HepG2 (cell line): ENCODE measurements at regions not wholly inside any gene's neighbourhood (a gene's known extent, or its start where the extent isn't known, plus 50 kb on each side); places are given as distances from the start of the nearest gene placed in this dataset.

Experiments used
- ATAC-seq: fragments of 200-7000 bp; cut with Tn5 transposase; 3 replicates; pipeline ENCODE4 v1.9.1; 2020; ENCODE audit warnings: mild to moderate bottlenecking, moderate library complexity
- BruUV-seq: library from RNA; stranded (reverse); fragments of 400-500 nt; replicated peaks from 2 replicates; lab custom pipeline; 2021; lab: Mats Ljungman, UMichigan
- CTCF ChIA-PET: fragments of 300-600 bp; formaldehyde crosslinking; extraction: SDS; loops from one replicate; lab custom pipeline; 2021; ENCODE audit warnings: low total read pairs, inconsistent platforms, low intra/inter-chr PET ratio; lab: Yijun Ruan, JAX
- POLR2A ChIA-PET: fragments of 350-600 bp; sonication (Branson Sonifier 250); formaldehyde crosslinking; loops from one replicate; lab custom pipeline; 2020; ENCODE audit warnings: antibody characterized with exemption, inconsistent platforms; lab: Yijun Ruan, JAX
- DNase-seq: peaks from one replicate; pipeline ENCODE4 v3.0.0-alpha.2; 2015; ENCODE audit warnings: low spot score
- FAIRE-seq: peaks from 3 replicates; lab custom pipeline; 2011; peaks lifted over from hg19 to GRCh38; lab: Jason Lieb, UNC
- H2AFZ ChIP-seq: one replicate; pipeline ENCODE4 v1.6.1; 2011; ENCODE audit warnings: low read length, inconsistent platforms
- H3K27ac ChIP-seq: fragments of 300-600 bp; 3 replicates; pipeline ENCODE4 v1.8.0; 2011; ENCODE audit warnings: mixed run types, mild to moderate bottlenecking, mixed read lengths, low read length, inconsistent platforms; ENCODE audit not compliant: insufficient read depth; ENCODE audit errors: extremely low read length
- H3K27me3 ChIP-seq, 2 experiments: fragments of 200-600 bp in 1 of 2; 2 replicates in 1 of 2; 3 replicates in 1 of 2; pipeline versions ENCODE4 v1.6.0 to v1.8.0; 2011; ENCODE audit warnings: low read length in 2 of 2, mild to moderate bottlenecking in 2 of 2, moderate library complexity in 2 of 2, inconsistent platforms in 1 of 2; ENCODE audit not compliant: insufficient read depth in 2 of 2, control insufficient read depth in 1 of 2
- H3K36me3 ChIP-seq, 2 experiments: fragments of 200-600 bp in 1 of 2; replicated peaks in 1 of 2; 2 replicates in 1 of 2; 3 replicates in 1 of 2; pipeline versions ENCODE4 v1.5.1 to v1.8.0; 2011; ENCODE audit warnings: low read length in 2 of 2, inconsistent platforms in 1 of 2; ENCODE audit not compliant: insufficient read depth in 2 of 2, control insufficient read depth in 1 of 2
- H3K4me1 ChIP-seq: 2 replicates; pipeline ENCODE4 v1.5.1; 2012; ENCODE audit warnings: low read length, inconsistent platforms; ENCODE audit not compliant: insufficient read depth
- H3K4me2 ChIP-seq: 2 replicates; pipeline ENCODE4 v1.6.0; 2011; ENCODE audit warnings: low read depth, low read length, inconsistent platforms
- H3K4me3 ChIP-seq, 3 experiments: fragments of 200-600 bp in 1 of 3; sonication (generic), shearing (Covaris generic) in 1 of 3; replicated peaks in 1 of 3; 2 replicates each; pipeline ENCODE4 v1.5.1; 2011 to 2016; ENCODE audit warnings: low read length in 3 of 3, inconsistent platforms in 2 of 3, low read depth in 2 of 3, mild to moderate bottlenecking in 2 of 3, control low read depth in 1 of 3, mixed read lengths in 1 of 3; ENCODE audit not compliant: insufficient read depth in 1 of 3
- H3K79me2 ChIP-seq: one replicate; pipeline ENCODE4 v1.6.1; 2011; ENCODE audit warnings: low read length, inconsistent platforms; ENCODE audit not compliant: insufficient read depth
- H3K9ac ChIP-seq: 2 replicates; pipeline ENCODE4 v1.6.0; 2011; ENCODE audit warnings: mild to moderate bottlenecking, low read depth, low read length, inconsistent platforms; ENCODE audit not compliant: insufficient read depth
- H3K9me3 ChIP-seq: 2 replicates; pipeline ENCODE4 v1.5.1; 2012; ENCODE audit warnings: mild to moderate bottlenecking, low read length
- H4K20me1 ChIP-seq: 2 replicates; pipeline ENCODE4 v1.6.0; 2011; ENCODE audit warnings: inconsistent platforms, mild to moderate bottlenecking, low read length, moderate library complexity; ENCODE audit not compliant: insufficient read depth
- ARHGAP35 ChIP-seq: sonication (generic); formaldehyde crosslinking; IDR thresholded peaks from 2 replicates; pipeline ENCODE4 v1.9.0; 2022; ENCODE audit warnings: mild to moderate bottlenecking, inconsistent platforms, moderate library complexity, missing genetic modification reagents, borderline replicate concordance
- CCDC6 ChIP-seq: sonication (generic); formaldehyde crosslinking; IDR thresholded peaks from 2 replicates; pipeline ENCODE4 v1.8.1; 2022; ENCODE audit warnings: mild to moderate bottlenecking, missing genetic modification reagents, moderate library complexity
- DR1 ChIP-seq: sonication (generic); formaldehyde crosslinking; IDR thresholded peaks from 2 replicates; pipeline ENCODE4 v1.8.0; 2021; ENCODE audit warnings: mild to moderate bottlenecking, missing genetic modification reagents, inconsistent platforms
- NCOA5 ChIP-seq: sonication (generic); formaldehyde crosslinking; IDR thresholded peaks from 2 replicates; pipeline ENCODE4 v1.4.0; 2020; ENCODE audit warnings: missing genetic modification reagents
- PAX8 ChIP-seq: sonication (generic); formaldehyde crosslinking; IDR thresholded peaks from 2 replicates; pipeline ENCODE4 v1.8.0; 2022; ENCODE audit warnings: mild to moderate bottlenecking, missing genetic modification reagents, borderline replicate concordance
- POGZ ChIP-seq: sonication (generic); formaldehyde crosslinking; IDR thresholded peaks from 2 replicates; pipeline ENCODE4 v1.4.0; 2020; ENCODE audit warnings: mild to moderate bottlenecking, missing genetic modification reagents
- SIX1 ChIP-seq: sonication (generic); formaldehyde crosslinking; IDR thresholded peaks from 2 replicates; pipeline ENCODE4 v1.4.0; 2020; ENCODE audit warnings: missing genetic modification reagents, borderline replicate concordance
- SKI ChIP-seq: fragments of 450-650 bp; IDR thresholded peaks from one replicate; pipeline ENCODE4 v1.6.1; 2018; ENCODE audit warnings: mild to moderate bottlenecking; ENCODE audit not compliant: partially characterized antibody
- TP53 ChIP-seq: sonication (generic); formaldehyde crosslinking; conservative IDR thresholded peaks from 2 replicates; pipeline ENCODE4 v1.4.0; 2020; ENCODE audit warnings: missing genetic modification reagents
- ZBTB1 ChIP-seq: sonication (generic); formaldehyde crosslinking; IDR thresholded peaks from 2 replicates; pipeline ENCODE4 v1.4.0; 2020; ENCODE audit warnings: missing genetic modification reagents, borderline replicate concordance
- ZEB1 ChIP-seq: IDR thresholded peaks from 2 replicates; pipeline ENCODE4 v1.6.1; 2012; ENCODE audit warnings: mild to moderate bottlenecking, low read depth, inconsistent platforms; ENCODE audit not compliant: insufficient replicate concordance
- ZMAT3 ChIP-seq: sonication (generic); formaldehyde crosslinking; conservative IDR thresholded peaks from 2 replicates; pipeline ENCODE4 v1.7.0; 2021; ENCODE audit warnings: missing genetic modification reagents
- ZNF12 ChIP-seq: sonication (generic); formaldehyde crosslinking; IDR thresholded peaks from 2 replicates; pipeline ENCODE4 v1.5.0; 2020; ENCODE audit warnings: missing genetic modification reagents
- ZNF264 ChIP-seq: sonication (generic); formaldehyde crosslinking; IDR thresholded peaks from 2 replicates; pipeline ENCODE4 v1.4.0; 2020; ENCODE audit warnings: missing genetic modification reagents
- ZNF333 ChIP-seq: sonication (generic); formaldehyde crosslinking; IDR thresholded peaks from 2 replicates; pipeline ENCODE4 v1.4.0; 2020; ENCODE audit warnings: mild to moderate bottlenecking, missing genetic modification reagents, borderline replicate concordance
- ZNF710 ChIP-seq: sonication (generic); formaldehyde crosslinking; IDR thresholded peaks from 2 replicates; pipeline ENCODE4 v1.5.0; 2020; ENCODE audit warnings: mild to moderate bottlenecking, missing genetic modification reagents, borderline replicate concordance
- ZNF737 ChIP-seq: sonication (generic); formaldehyde crosslinking; IDR thresholded peaks from 2 replicates; pipeline ENCODE4 v1.5.0; 2020; ENCODE audit warnings: missing genetic modification reagents, mild to moderate bottlenecking, borderline replicate concordance
- in situ Hi-C: cut with HindIII; loops from 2 replicates; pipeline ENCODE4 v1.10.0; 2017; ENCODE audit warnings: low pct_unique_long_range_greater_than_20kb; ENCODE audit not compliant: extremely low pct_ligation_motif_present
- intact Hi-C: fragments of 100-400 bp; cut with micrococcal nuclease; formaldehyde crosslinking; loops from one replicate; pipeline ENCODE4 v1.10.0; 2022; ENCODE audit not compliant: unreplicated experiment
- TF ChIP-seq, protein P1 (sequence below): sonication (generic); formaldehyde crosslinking; IDR thresholded peaks from 2 replicates; pipeline ENCODE4 v1.5.0; 2020; ENCODE audit warnings: mild to moderate bottlenecking, low read depth, missing genetic modification reagents, borderline replicate concordance
- TF ChIP-seq, protein P2 (sequence below): sonication (generic); formaldehyde crosslinking; IDR thresholded peaks from 2 replicates; pipeline ENCODE4 v1.4.0; 2020; ENCODE audit warnings: mild to moderate bottlenecking, missing genetic modification reagents

DNA sequence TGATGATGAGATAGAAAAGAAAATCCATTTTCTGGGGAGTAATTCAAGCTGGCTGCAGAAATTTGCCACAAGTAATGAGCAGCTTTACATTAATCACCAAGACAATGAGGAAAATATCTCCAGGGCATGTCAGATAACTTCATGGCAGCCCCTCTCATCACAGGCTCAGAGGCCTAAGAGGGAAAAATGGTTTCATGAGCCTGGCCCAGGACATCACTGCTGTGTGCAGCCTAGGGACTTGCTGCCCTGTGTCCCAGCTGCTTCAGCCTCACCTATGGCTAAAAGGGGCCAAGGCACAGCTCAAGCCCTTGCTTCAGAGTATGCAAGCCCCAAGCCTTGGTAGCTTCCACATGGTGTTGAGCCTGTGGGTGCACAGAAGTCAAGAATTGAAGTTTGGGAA lies 161.7 kb downstream of the OPA1 start:
- peaks cover under 1% of the 10 kb centered on the region; the same call in 1 of the 2 replicates for H3K4me1 ChIP-seq
- H3K9ac ChIP-seq: no peak overlapping the region
- H3K27ac ChIP-seq: no peak overlapping the region
- H3K27me3 ChIP-seq: no peaks in the 10 kb centered on the region
- H3K9me3 ChIP-seq: peaks cover 8% of the 10 kb centered on the region; the same call in 1 of the 2 replicates
- intact Hi-C loops: no loop called here
- H2AFZ ChIP-seq: no peak overlapping the region
- in situ Hi-C loops: no loop called here
- POLR2A ChIA-PET: interaction anchor here (0.8 kb wide), 1 partner anchor 10 kb away, joined by 3 read pairs; no protein-coding TSS in a partner anchor
- CTCF ChIA-PET: no interaction called here
- H3K4me2 ChIP-seq: no peak overlapping the region
- TF ChIP-seq ZNF12 (CRISPR knock-in tag) (no peak), POGZ (CRISPR knock-in tag) (no peak), TP53 (no peak), DR1 (CRISPR knock-in tag) (no peak), ARHGAP35 (CRISPR knock-in tag) (no peak), SKI (no peak), ZNF264 (CRISPR knock-in tag) (no peak), ZNF737 (no peak), PAX8 (CRISPR knock-in tag) (no peak), ZNF710 (CRISPR knock-in tag) (no peak), ZMAT3 (CRISPR knock-in tag) (no peak), CCDC6 (CRISPR knock-in tag) (no peak), ZBTB1 (CRISPR knock-in tag) (no peak), ZNF333 (CRISPR knock-in tag) (no peak), SIX1 (CRISPR knock-in tag) (no peak), NCOA5 (no peak), ZEB1 (no peak)
- TF ChIP-seq, protein P1, sequence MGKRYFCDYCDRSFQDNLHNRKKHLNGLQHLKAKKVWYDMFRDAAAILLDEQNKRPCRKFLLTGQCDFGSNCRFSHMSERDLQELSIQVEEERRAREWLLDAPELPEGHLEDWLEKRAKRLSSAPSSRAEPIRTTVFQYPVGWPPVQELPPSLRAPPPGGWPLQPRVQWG (CRISPR knock-in tag): no peak
- TF ChIP-seq, protein P2, sequence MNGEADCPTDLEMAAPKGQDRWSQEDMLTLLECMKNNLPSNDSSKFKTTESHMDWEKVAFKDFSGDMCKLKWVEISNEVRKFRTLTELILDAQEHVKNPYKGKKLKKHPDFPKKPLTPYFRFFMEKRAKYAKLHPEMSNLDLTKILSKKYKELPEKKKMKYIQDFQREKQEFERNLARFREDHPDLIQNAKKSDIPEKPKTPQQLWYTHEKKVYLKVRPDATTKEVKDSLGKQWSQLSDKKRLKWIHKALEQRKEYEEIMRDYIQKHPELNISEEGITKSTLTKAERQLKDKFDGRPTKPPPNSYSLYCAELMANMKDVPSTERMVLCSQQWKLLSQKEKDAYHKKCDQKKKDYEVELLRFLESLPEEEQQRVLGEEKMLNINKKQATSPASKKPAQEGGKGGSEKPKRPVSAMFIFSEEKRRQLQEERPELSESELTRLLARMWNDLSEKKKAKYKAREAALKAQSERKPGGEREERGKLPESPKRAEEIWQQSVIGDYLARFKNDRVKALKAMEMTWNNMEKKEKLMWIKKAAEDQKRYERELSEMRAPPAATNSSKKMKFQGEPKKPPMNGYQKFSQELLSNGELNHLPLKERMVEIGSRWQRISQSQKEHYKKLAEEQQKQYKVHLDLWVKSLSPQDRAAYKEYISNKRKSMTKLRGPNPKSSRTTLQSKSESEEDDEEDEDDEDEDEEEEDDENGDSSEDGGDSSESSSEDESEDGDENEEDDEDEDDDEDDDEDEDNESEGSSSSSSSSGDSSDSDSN (CRISPR knock-in tag): no peak
- FAIRE-seq: no peak
- no peak for DNase-seq
- H3K79me2 ChIP-seq: no peaks in the 10 kb centered on the region
- no peak overlapping the region for H3K4me3 ChIP-seq
- H4K20me1 ChIP-seq: no peaks in the 10 kb centered on the region
- BruUV-seq: no TSS peak
- H3K36me3 ChIP-seq: no peaks in the 10 kb centered on the region
- no peak for ATAC-seq
